ENCODE measurements at regions not wholly inside any gene's neighbourhood (a gene's known extent, or its start where the extent isn't known, plus 50 kb on each side); places are given as distances from the start of the nearest gene placed in this dataset.

DNA sequence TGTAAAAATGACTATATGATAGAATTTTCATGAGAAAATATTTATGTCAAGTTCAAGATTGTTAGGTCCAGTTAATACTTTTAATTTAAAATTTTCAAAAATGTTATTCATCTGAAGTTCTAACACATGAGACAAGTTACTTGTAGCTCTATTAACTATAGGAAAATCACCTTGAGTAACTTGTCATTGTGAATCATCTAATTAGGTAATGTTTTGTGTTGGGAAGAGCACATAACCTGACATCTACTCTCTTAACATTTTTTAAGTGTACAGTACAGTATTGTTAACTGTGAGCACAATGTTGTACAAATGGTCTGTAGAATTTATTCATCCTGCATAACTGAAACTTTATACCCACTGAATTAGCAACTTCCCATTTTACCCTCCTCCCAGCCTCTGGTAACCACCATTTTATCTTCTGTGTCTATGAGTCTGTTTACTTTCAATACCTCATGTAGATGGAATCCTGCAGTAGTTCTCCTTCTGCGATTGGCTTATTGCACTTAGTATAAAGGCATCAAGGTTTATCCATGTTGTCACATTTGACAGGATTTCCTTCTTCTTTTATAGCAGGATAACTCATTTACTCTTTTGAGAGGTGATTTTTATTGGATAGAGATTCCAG lies 54.6 kb downstream of the ARL4A start:
- H3K4me1 ChIP-seq, result no peaks in the 10 kb centered on the region
- no peak overlapping the region for H3K4me2 ChIP-seq
- H3K9me3 ChIP-seq, result no peaks in the 10 kb centered on the region
- TF ChIP-seq Cebpa-rat (IDR thresholded peaks at IDR 0.05), result no peak
- no peak overlapping the region for H3K4me3 ChIP-seq
- no peaks in the 10 kb centered on the region for H4K20me1 ChIP-seq
- no peaks in the 10 kb centered on the region for H3K36me3 ChIP-seq
- H3K9ac ChIP-seq, result no peak overlapping the region
- no peak overlapping the region for H3K27ac ChIP-seq
- H3K27me3 ChIP-seq, result no peaks in the 10 kb centered on the region

DNA sequence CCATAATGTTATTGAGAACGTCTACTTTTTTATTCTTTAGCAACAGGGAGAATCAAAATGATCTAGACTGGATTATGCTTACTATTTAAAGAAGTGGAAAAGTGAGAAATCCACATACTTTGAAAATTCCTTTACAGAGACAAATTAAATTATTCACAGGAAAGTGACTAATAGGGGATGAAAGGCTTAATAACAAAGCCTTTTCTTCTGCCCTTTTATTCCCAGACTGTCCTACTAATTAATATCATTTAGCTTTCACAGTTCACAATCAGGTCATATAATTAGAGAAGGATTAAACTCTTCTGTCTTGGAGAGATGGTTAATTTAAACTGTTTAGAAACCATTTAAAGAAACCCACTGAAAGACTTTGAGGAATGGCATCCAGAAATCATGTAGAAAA lies 58.8 kb downstream of the ARL4A start:
- H3K36me3 ChIP-seq, result no peaks in the 10 kb centered on the region
- H4K20me1 ChIP-seq, result no peaks in the 10 kb centered on the region
- no peak for TF ChIP-seq Cebpa-rat (IDR thresholded peaks at IDR 0.05)
- H3K9ac ChIP-seq, result no peak overlapping the region
- no peaks in the 10 kb centered on the region for H3K9me3 ChIP-seq
- no peaks in the 10 kb centered on the region for H3K4me1 ChIP-seq
- no peak overlapping the region for H3K4me2 ChIP-seq
- H3K4me3 ChIP-seq, result no peak overlapping the region
- H3K27ac ChIP-seq, result no peak overlapping the region
- H3K27me3 ChIP-seq, result no peaks in the 10 kb centered on the region

DNA sequence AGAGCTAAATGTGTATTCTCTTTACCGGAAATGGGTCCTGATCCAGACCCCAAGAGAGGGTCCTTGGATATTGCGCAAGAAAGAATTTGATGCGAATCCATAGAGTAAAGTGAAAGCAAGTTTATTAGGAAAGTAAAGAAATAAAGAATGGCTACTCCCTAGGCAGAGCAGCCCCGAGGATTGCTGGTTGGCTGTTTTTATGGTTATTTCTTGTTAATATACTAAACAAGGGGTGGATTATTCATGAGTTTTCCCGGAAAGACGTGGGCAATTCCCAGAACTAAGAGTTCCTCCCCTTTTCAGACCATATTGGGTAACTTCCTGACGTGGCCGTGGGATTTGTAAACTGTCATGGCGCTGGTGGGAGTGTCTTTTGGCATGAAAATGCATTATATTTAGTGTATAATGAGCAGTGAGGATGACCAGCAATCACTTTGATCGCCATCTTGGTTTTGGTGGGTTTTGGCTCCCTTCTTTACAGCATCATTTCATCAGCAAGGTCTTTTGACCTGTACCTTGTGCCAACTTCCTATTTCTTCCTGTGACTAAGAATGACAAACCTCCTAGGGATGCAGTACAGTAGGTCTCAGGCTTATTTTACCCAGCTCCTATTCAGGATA lies 60.4 kb downstream of the ARL4A start:
- no peaks in the 10 kb centered on the region for H3K36me3 ChIP-seq
- no peaks in the 10 kb centered on the region for H3K9me3 ChIP-seq
- no peaks in the 10 kb centered on the region for H3K4me1 ChIP-seq
- TF ChIP-seq Cebpa-rat (IDR thresholded peaks at IDR 0.05), result peak; percentile 67; the same call in 1 of the 2 replicates
- no peaks in the 10 kb centered on the region for H4K20me1 ChIP-seq
- H3K9ac ChIP-seq, result no peak overlapping the region
- no peaks in the 10 kb centered on the region for H3K27me3 ChIP-seq
- no peak overlapping the region for H3K4me2 ChIP-seq
- no peak overlapping the region for H3K4me3 ChIP-seq
- H3K27ac ChIP-seq, result no peak overlapping the region

GRCh38 chr7:12749069-12749468 lies 61.6 kb downstream of the ARL4A start:
- Histone ChIP-seq H3K36me3 (no peaks in the 10 kb centered on the region), H3K4me2 (no peak overlapping the region), H3K9me3 (no peaks in the 10 kb centered on the region), H3K27ac (no peak overlapping the region), H3K4me3 (no peak overlapping the region), H3K4me1 (no peaks in the 10 kb centered on the region), H4K20me1 (no peaks in the 10 kb centered on the region), H3K27me3 (no peaks in the 10 kb centered on the region), H3K9ac (no peak overlapping the region)
- TF ChIP-seq Cebpa-rat (IDR thresholded peaks at IDR 0.05), result no peak

- TF ChIP-seq Cebpa-rat (IDR thresholded peaks at IDR 0.05), result no peak
- Histone ChIP-seq H3K27me3 (no peaks in the 10 kb centered on the region), H3K36me3 (no peaks in the 10 kb centered on the region), H3K27ac (no peak overlapping the region), H3K9ac (no peak overlapping the region), H3K9me3 (no peaks in the 10 kb centered on the region), H3K4me1 (no peaks in the 10 kb centered on the region), H4K20me1 (no peaks in the 10 kb centered on the region), H3K4me2 (no peak overlapping the region), H3K4me3 (no peak overlapping the region)
Measured at GRCh38 chr7:12749746-12750145, 62.3 kb downstream of the ARL4A start.

DNA sequence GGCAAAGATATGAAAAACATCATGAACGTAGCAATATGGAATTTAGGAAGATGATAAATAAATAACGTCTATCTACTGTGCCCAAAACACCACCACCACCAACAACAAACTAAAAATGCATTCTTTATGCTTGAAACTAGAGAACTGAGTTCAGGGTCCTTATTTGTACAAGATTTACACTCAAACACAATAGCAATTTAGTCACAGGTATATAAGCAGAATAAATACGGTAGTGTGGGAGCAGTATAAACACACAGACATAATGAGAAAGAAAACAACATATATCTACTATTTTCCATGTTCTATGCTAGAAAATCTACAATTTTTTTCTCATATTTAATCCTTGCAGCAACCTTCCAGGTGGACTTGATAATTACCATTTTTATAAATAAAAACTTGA lies 64.3 kb downstream of the ARL4A start:
- Histone ChIP-seq H4K20me1 (no peaks in the 10 kb centered on the region), H3K9ac (no peak overlapping the region), H3K4me3 (no peak overlapping the region), H3K4me2 (no peak overlapping the region), H3K9me3 (no peaks in the 10 kb centered on the region), H3K27ac (no peak overlapping the region), H3K36me3 (no peaks in the 10 kb centered on the region), H3K27me3 (no peaks in the 10 kb centered on the region), H3K4me1 (no peaks in the 10 kb centered on the region)
- no peak for TF ChIP-seq Cebpa-rat (IDR thresholded peaks at IDR 0.05)

GRCh38 chr7:12754179-12754578 lies 66.7 kb downstream of the ARL4A start:
- H3K36me3 ChIP-seq, result no peaks in the 10 kb centered on the region
- no peak overlapping the region for H3K9ac ChIP-seq
- no peak for TF ChIP-seq Cebpa-rat (IDR thresholded peaks at IDR 0.05)
- H3K4me2 ChIP-seq, result no peak overlapping the region
- no peaks in the 10 kb centered on the region for H3K4me1 ChIP-seq
- no peaks in the 10 kb centered on the region for H4K20me1 ChIP-seq
- no peak overlapping the region for H3K27ac ChIP-seq
- no peaks in the 10 kb centered on the region for H3K27me3 ChIP-seq
- no peak overlapping the region for H3K4me3 ChIP-seq
- H3K9me3 ChIP-seq, result no peaks in the 10 kb centered on the region

DNA sequence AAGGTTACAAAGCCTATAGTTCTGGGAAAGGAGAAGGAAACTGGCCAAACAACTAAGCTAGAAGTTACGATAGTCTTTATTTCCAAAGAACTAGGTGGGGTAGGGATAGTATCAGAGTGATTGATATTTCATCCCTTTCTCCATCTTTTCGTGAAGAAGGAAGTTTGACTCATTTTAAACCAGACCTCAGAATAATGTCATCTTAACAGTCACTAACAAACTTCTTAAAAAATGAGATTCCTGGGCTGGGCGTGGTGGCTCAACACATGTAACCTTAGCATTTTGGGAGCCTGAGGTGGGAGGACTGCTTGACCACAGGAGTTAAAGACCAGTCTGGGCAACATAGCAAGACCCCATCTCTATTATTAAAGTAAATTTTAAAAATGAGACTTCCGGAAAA lies 69.4 kb downstream of the ARL4A start:
- peaks cover 7% of the 10 kb centered on the region; the same call in 1 of the 2 replicates for H3K9me3 ChIP-seq
- no peak overlapping the region for H3K4me2 ChIP-seq
- H3K27me3 ChIP-seq, result no peaks in the 10 kb centered on the region
- no peaks in the 10 kb centered on the region for H3K36me3 ChIP-seq
- H4K20me1 ChIP-seq, result no peaks in the 10 kb centered on the region
- H3K9ac ChIP-seq, result no peak overlapping the region
- no peak overlapping the region for H3K27ac ChIP-seq
- no peak for TF ChIP-seq Cebpa-rat (IDR thresholded peaks at IDR 0.05)
- no peak overlapping the region for H3K4me3 ChIP-seq
- H3K4me1 ChIP-seq, result no peaks in the 10 kb centered on the region

DNA sequence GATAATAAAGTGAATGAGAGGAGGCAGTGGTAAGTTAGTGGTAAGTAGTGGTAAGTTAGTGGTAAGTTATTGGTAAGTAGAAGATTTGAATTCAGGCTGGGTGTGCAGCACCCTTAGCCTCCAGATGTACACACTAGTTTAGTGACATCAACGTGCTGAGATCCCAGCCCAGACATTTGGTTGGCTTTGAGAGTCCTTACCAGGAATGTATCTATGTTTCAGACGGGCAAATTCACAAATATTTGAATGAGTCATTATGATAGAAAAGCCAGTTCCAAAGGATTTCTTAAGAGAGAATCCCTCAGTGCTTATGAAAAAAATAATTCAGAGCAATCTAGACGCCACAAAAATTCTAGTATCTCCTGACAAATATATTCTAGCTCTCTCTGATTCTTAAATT lies 70.0 kb downstream of the ARL4A start:
- H3K36me3 ChIP-seq, result no peaks in the 10 kb centered on the region
- no peak overlapping the region for H3K27ac ChIP-seq
- no peaks in the 10 kb centered on the region for H3K4me1 ChIP-seq
- peaks cover 7% of the 10 kb centered on the region; the same call in 1 of the 2 replicates for H3K9me3 ChIP-seq
- no peak overlapping the region for H3K4me2 ChIP-seq
- no peak overlapping the region for H3K4me3 ChIP-seq
- H4K20me1 ChIP-seq, result no peaks in the 10 kb centered on the region
- no peaks in the 10 kb centered on the region for H3K27me3 ChIP-seq
- H3K9ac ChIP-seq, result no peak overlapping the region
- TF ChIP-seq Cebpa-rat (IDR thresholded peaks at IDR 0.05), result no peak

DNA sequence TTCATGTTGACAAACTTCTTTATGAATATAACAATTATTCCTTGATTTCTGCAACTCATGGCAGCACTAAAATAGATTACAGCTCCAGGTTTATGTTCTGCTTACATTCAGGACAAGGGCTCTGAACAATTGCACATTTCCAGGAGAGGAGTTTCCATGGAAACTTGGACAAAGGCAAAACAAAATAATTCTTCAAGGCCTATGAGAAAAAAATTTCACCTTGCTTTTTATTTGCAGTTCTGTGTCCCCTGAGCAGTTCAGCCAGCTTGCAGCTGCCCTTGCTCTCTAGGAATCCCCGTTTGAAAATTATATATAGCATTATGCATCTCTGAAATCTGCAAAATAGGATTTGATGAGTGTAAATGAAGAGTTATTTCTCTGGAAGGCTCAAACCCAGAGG lies 71.7 kb downstream of the ARL4A start:
- Histone ChIP-seq H3K27ac (no peak overlapping the region), H3K4me3 (no peak overlapping the region), H3K9ac (no peak overlapping the region), H3K27me3 (no peaks in the 10 kb centered on the region), H3K36me3 (no peaks in the 10 kb centered on the region), H4K20me1 (no peaks in the 10 kb centered on the region), H3K9me3 (peaks cover 7% of the 10 kb centered on the region; the same call in 1 of the 2 replicates), H3K4me1 (no peaks in the 10 kb centered on the region), H3K4me2 (no peak overlapping the region)
- TF ChIP-seq Cebpa-rat (IDR thresholded peaks at IDR 0.05), result no peak

Data from BLaER1 (cell line).